ENCODE measurements at regions not wholly inside any gene's neighbourhood (a gene's known extent, or its start where the extent isn't known, plus 50 kb on each side); places are given as distances from the start of the nearest gene placed in this dataset.

DNA sequence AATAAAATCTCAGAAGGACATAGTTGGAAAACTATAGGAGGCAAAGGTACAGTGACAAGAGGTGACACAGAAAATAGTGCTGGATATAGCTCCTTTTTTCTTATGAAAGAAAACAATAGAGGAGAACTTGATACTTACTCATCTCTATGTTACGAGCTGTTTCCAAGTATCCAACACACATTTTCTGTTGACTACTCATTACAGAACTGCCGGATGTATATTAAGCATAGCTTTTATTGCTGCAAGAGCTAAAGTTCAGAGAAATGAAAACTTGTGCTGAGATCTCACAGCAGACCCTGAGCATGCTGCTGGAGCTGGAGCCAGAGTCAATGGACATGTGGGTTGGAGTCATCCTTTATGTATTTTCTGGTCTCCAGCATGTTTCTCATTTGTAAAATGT is 210.0 kb upstream of the NT5C1B start:
- no peak for DNase-seq (ENCODE audit: low read depth, low spot score)
- dilution Hi-C loops (cut with MboI; ENCODE audit: extremely low pct_ligation_motif_present, low sequenced_read_pairs) = no loop called here
- POLR2A ChIA-PET = no interaction called here

More for the DNA sequence above, 210.0 kb upstream of the NT5C1B start:
- Histone ChIP-seq H3K4me3 (replicated peaks in 1 of 3; ENCODE audit: insufficient read depth in 1 of 3, low read depth in 1 of 3, low read length in 3 of 3) (no peak overlapping the region), H2AFZ (ENCODE audit: low read depth, low read length) (no peak overlapping the region), H3K4me1 (ENCODE audit: control insufficient read depth, extremely low read depth, insufficient read depth, low read length) (no peaks in the 10 kb centered on the region), H3K9ac (replicated peaks; ENCODE audit: extremely low read depth, insufficient read depth, low read length) (no peak overlapping the region), H3K79me2 (ENCODE audit: control insufficient read depth, insufficient read depth, low read length) (no peaks in the 10 kb centered on the region), H3K27ac (ENCODE audit: insufficient read depth, low read depth, low read length) (no peak overlapping the region), H3K4me2 (ENCODE audit: insufficient read depth, low read length) (no peak overlapping the region), H3K9me3 (replicated peaks; ENCODE audit: control insufficient read depth, insufficient read depth, low read length) (no peaks in the 10 kb centered on the region), H3K9me1 (replicated peaks; ENCODE audit: control insufficient read depth, extremely low read depth, insufficient read depth, low read length) (no peaks in the 10 kb centered on the region), H4K20me1 (replicated peaks; ENCODE audit: control insufficient read depth, extremely low read depth, insufficient read depth, low read length) (no peaks in the 10 kb centered on the region), H3K36me3 (ENCODE audit: control insufficient read depth in 2 of 2, extremely low read depth in 1 of 2, insufficient read depth in 2 of 2, low read length in 2 of 2) (no peaks in the 10 kb centered on the region), H3K27me3 (ENCODE audit: control insufficient read depth in 2 of 2, insufficient read depth in 2 of 2, low read length in 2 of 2) (peaks cover 0 to 3% of the 10 kb centered on the region in 2 experiments)
- TF ChIP-seq GATA2 (IDR thresholded peaks at IDR 0.05; ENCODE audit: insufficient read depth, insufficient read length, low read depth, low read length) = no peak
- TF ChIP-seq EZH2 (IDR thresholded peaks at IDR 0.05; ENCODE audit: borderline replicate concordance, low read depth, low read length, severe bottlenecking) = no peak
- no peak for TF ChIP-seq MYC (IDR thresholded peaks at IDR 0.05; ENCODE audit: low read depth, low read length)
- TF ChIP-seq, protein P1, sequence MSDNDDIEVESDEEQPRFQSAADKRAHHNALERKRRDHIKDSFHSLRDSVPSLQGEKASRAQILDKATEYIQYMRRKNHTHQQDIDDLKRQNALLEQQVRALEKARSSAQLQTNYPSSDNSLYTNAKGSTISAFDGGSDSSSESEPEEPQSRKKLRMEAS (IDR thresholded peaks at IDR 0.05; ENCODE audit: insufficient read depth, insufficient read length) = no peak
- no peak for TF ChIP-seq FOS (IDR thresholded peaks at IDR 0.05; ENCODE audit: borderline replicate concordance, insufficient read depth, low read length)
- no peak for TF ChIP-seq CTCF (IDR thresholded peaks at IDR 0.05; ENCODE audit: extremely low read depth in 1 of 2, insufficient read depth in 1 of 2, low read depth in 1 of 2, low read length in 2 of 2)
- no peak for TF ChIP-seq JUN (IDR thresholded peaks at IDR 0.05; ENCODE audit: borderline replicate concordance, insufficient read depth, insufficient read length, low read depth)
- TF ChIP-seq POLR2AphosphoS5 (IDR thresholded peaks at IDR 0.05; ENCODE audit: insufficient read depth, low read depth, low read length) = no peak
- TF ChIP-seq POLR2A (IDR thresholded peaks at IDR 0.05; ENCODE audit: low read depth, low read length) = no peak
- intact Hi-C loops (cut with micrococcal nuclease) = no loop called here
- CTCF ChIA-PET = interaction anchor here (1.1 kb wide), 1 partner anchor 115 kb away, joined by 4 read pairs; no protein-coding TSS in a partner anchor
- BruUV-seq (replicated peaks) = no TSS peak
- FAIRE-seq = no peak

Data from endothelial cell of umbilical vein (primary cell).